RPMI8226 (cell line): ENCODE measurements at regions not wholly inside any gene's neighbourhood (a gene's known extent, or its start where the extent isn't known, plus 50 kb on each side); places are given as distances from the start of the nearest gene placed in this dataset.

Experiments used
- DNase-seq: peaks from one replicate; pipeline ENCODE4 v3.0.0-alpha.2; 2015

- no peak for DNase-seq
Measured at GRCh38 chr13:63093907-63094469, 1678.3 kb upstream of the PCDH20 start.

GRCh38 chr13:63092456-63092855 lies 1676.8 kb upstream of the PCDH20 start:
- DNase-seq: no peak

GRCh38 chr13:63090524-63090923 lies 1674.9 kb upstream of the PCDH20 start:
- DNase-seq: no peak

- DNase-seq: no peak
Measured at GRCh38 chr13:63088226-63088625, 1672.6 kb upstream of the PCDH20 start.

GRCh38 chr13:63086286-63086685 lies 1670.6 kb upstream of the PCDH20 start:
- DNase-seq: no peak

GRCh38 chr13:63085851-63086250 lies 1670.2 kb upstream of the PCDH20 start:
- no peak for DNase-seq

- DNase-seq: no peak
Measured at GRCh38 chr13:63081400-63082014, 1665.9 kb upstream of the PCDH20 start.

GRCh38 chr13:63075126-63075525 lies 1659.5 kb upstream of the PCDH20 start:
- no peak for DNase-seq

- DNase-seq: no peak
Measured at GRCh38 chr13:63050287-63050686, 1634.6 kb upstream of the PCDH20 start.

GRCh38 chr13:63048653-63049052 lies 1633.0 kb upstream of the PCDH20 start:
- no peak for DNase-seq

GRCh38 chr13:63044589-63045313 lies 1629.1 kb upstream of the PCDH20 start:
- no peak for DNase-seq

GRCh38 chr13:63042686-63043085 lies 1627.0 kb upstream of the PCDH20 start:
- DNase-seq: no peak

GRCh38 chr13:63041640-63042414 lies 1626.2 kb upstream of the PCDH20 start:
- no peak for DNase-seq

- no peak for DNase-seq
Measured at GRCh38 chr13:63026285-63026797, 1610.7 kb upstream of the PCDH20 start.

- no peak for DNase-seq
Measured at GRCh38 chr13:63025741-63026140, 1610.1 kb upstream of the PCDH20 start.

- no peak for DNase-seq
Measured at GRCh38 chr13:63024458-63024857, 1608.8 kb upstream of the PCDH20 start.

GRCh38 chr13:63011996-63012395 lies 1596.3 kb upstream of the PCDH20 start:
- DNase-seq: no peak

GRCh38 chr13:63010072-63010658 lies 1594.5 kb upstream of the PCDH20 start:
- no peak for DNase-seq

GRCh38 chr13:63005625-63006024 lies 1590.0 kb upstream of the PCDH20 start:
- DNase-seq: no peak

GRCh38 chr13:62997696-62998095 lies 1582.0 kb upstream of the PCDH20 start:
- DNase-seq: no peak

- no peak for DNase-seq
Measured at GRCh38 chr13:62997038-62997599, 1581.5 kb upstream of the PCDH20 start.

GRCh38 chr13:62973804-62974203 lies 1558.2 kb upstream of the PCDH20 start:
- no peak for DNase-seq

- no peak for DNase-seq
Measured at GRCh38 chr13:62964522-62964921, 1548.9 kb upstream of the PCDH20 start.
